A549 (cell line): ENCODE measurements at regions not wholly inside any gene's neighbourhood (a gene's known extent, or its start where the extent isn't known, plus 50 kb on each side); places are given as distances from the start of the nearest gene placed in this dataset.

Source experiments
- CTCF ChIP-seq: fragments of >200 bp; sonication (Bioruptor Twin); formaldehyde crosslinking; IDR thresholded peaks from 3 replicates; pipeline ENCODE4 v1.5.1; 2016
- E2F6 ChIP-seq: IDR thresholded peaks from 2 replicates; pipeline ENCODE4 v1.6.1; 2012; ENCODE audit warnings: low read depth, borderline replicate concordance
- EP300 ChIP-seq, 2 experiments: fragments of >200 bp; sonication (Bioruptor Twin); formaldehyde crosslinking; IDR thresholded peaks; 2 replicates in 1 of 2; 3 replicates in 1 of 2; pipeline ENCODE4 v1.6.1; 2016 to 2017
- JUNB ChIP-seq: fragments of >200 bp; sonication (Bioruptor Twin); formaldehyde crosslinking; IDR thresholded peaks from 2 replicates; pipeline ENCODE4 v1.6.1; 2016

GRCh38 chr17:33749171-33749570, 456.1 kb upstream of the ASIC2 start:
- TF ChIP-seq E2F6 (no peak), CTCF (no peak), EP300 (IDR thresholded peaks at IDR 0.05) (no peak), JUNB (no peak)
